ENCODE measurements at regions not wholly inside any gene's neighbourhood (a gene's known extent, or its start where the extent isn't known, plus 50 kb on each side); places are given as distances from the start of the nearest gene placed in this dataset.

DNA sequence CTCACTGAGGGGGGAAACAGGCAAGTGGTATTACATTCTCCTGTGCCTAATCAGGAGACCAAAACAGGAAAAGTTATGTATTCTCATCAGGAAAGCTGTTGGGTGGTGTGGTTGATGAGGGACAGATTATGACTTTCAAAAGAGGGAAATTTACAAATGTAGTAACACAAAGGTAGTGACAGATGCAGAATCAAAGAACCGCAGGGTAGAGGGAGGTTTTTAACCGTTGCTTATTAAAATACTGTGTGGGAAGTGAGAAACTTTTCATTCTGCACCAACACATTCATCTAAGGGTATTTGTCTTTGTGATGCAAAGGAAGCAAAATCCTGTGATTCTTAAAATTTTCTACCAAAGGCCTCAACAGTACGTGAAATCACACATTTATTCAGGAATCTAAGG is 288.2 kb upstream of the MAN1A1 start:
- WGBS (ENCODE audit: insufficient coverage): no CpG with 5 or more reads among the region's 3 CpGs
- Histone ChIP-seq H3K27ac (ENCODE audit: low read depth in 1 of 2, low read length in 2 of 2) (no peak overlapping the region), H3K9me3 (replicated peaks in 1 of 2; ENCODE audit: control insufficient read depth in 1 of 2, insufficient read depth in 1 of 2, low read length in 2 of 2) (no peaks in the 10 kb centered on the region), H3K4me2 (replicated peaks; ENCODE audit: extremely low read depth, low read length, poor library complexity, severe bottlenecking) (no peak overlapping the region), H3K4me1 (ENCODE audit: control insufficient read depth in 1 of 2, insufficient read depth in 2 of 2, low read length in 2 of 2) (no peaks in the 10 kb centered on the region), H3K9ac (ENCODE audit: insufficient read depth, low read length, poor library complexity, severe bottlenecking) (no peak overlapping the region), H3K4me3 (replicated peaks in 1 of 3; ENCODE audit: low read depth in 2 of 3, low read length in 3 of 3) (no peak overlapping the region), H3K79me2 (ENCODE audit: insufficient read depth, low read length) (no peaks in the 10 kb centered on the region), H2AFZ (ENCODE audit: insufficient read depth, low read depth, low read length, poor library complexity, severe bottlenecking) (peak overlapping the region; percentile 33), H4K20me1 (ENCODE audit: insufficient read depth, low read length) (no peaks in the 10 kb centered on the region), H3K36me3 (replicated peaks in 1 of 2; ENCODE audit: control insufficient read depth in 1 of 2, insufficient read depth in 2 of 2, low read length in 2 of 2) (no peaks in the 10 kb centered on the region), H3K27me3 (ENCODE audit: control insufficient read depth in 2 of 2, insufficient read depth in 2 of 2, low read length in 2 of 2) (no peaks in the 10 kb centered on the region)
- TF ChIP-seq, protein P1, sequence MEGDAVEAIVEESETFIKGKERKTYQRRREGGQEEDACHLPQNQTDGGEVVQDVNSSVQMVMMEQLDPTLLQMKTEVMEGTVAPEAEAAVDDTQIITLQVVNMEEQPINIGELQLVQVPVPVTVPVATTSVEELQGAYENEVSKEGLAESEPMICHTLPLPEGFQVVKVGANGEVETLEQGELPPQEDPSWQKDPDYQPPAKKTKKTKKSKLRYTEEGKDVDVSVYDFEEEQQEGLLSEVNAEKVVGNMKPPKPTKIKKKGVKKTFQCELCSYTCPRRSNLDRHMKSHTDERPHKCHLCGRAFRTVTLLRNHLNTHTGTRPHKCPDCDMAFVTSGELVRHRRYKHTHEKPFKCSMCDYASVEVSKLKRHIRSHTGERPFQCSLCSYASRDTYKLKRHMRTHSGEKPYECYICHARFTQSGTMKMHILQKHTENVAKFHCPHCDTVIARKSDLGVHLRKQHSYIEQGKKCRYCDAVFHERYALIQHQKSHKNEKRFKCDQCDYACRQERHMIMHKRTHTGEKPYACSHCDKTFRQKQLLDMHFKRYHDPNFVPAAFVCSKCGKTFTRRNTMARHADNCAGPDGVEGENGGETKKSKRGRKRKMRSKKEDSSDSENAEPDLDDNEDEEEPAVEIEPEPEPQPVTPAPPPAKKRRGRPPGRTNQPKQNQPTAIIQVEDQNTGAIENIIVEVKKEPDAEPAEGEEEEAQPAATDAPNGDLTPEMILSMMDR (IDR thresholded peaks at IDR 0.05): no peak
- intact Hi-C loops (cut with micrococcal nuclease): no loop called here
- peaks cover 0 to 12% (median 6%) of the 10 kb centered on the region in 7 donors for H3K9me3 Mint-ChIP-seq
- DNase-seq: no peak
- H3K27ac Mint-ChIP-seq: no peak overlapping the region
- H3K36me3 Mint-ChIP-seq: no peaks in the 10 kb centered on the region
- no peak overlapping the region for H3K4me3 Mint-ChIP-seq
- H3K27me3 Mint-ChIP-seq (ENCODE audit: low read depth in 3 of 3): peaks cover 0 to 1% (median 0%) of the 10 kb centered on the region in 3 donors
- peaks cover 9% of the 10 kb centered on the region for H3K4me1 Mint-ChIP-seq

DNA sequence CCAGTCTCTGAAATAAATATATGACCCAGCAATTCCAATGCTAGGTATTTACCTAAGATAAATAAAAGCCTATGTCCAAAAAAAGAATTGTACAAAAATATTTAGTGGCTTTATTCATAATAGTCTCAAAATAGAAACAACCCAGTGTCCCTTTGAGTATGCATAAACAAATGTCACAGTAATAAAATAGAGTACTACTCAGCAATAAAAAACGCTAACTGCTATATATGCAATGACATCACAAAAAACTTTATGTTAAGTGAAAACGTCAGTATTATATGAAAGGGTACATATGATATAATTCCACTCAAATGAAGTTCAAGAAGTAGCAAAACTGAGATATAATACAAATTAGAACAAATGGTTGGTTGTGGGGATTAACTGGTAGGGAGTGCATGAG is 286.5 kb upstream of the MAN1A1 start:
- intact Hi-C loops (cut with micrococcal nuclease): no loop called here
- Histone ChIP-seq H3K79me2 (ENCODE audit: insufficient read depth, low read length) (no peaks in the 10 kb centered on the region), H2AFZ (ENCODE audit: insufficient read depth, low read depth, low read length, poor library complexity, severe bottlenecking) (no peak overlapping the region), H3K4me1 (ENCODE audit: control insufficient read depth in 1 of 2, insufficient read depth in 2 of 2, low read length in 2 of 2) (no peaks in the 10 kb centered on the region), H3K27me3 (ENCODE audit: control insufficient read depth in 2 of 2, insufficient read depth in 2 of 2, low read length in 2 of 2) (no peaks in the 10 kb centered on the region), H3K27ac (ENCODE audit: low read depth in 1 of 2, low read length in 2 of 2) (no peak overlapping the region), H4K20me1 (ENCODE audit: insufficient read depth, low read length) (no peaks in the 10 kb centered on the region), H3K4me3 (replicated peaks in 1 of 3; ENCODE audit: low read depth in 2 of 3, low read length in 3 of 3) (no peak overlapping the region), H3K9ac (ENCODE audit: insufficient read depth, low read length, poor library complexity, severe bottlenecking) (no peak overlapping the region), H3K4me2 (replicated peaks; ENCODE audit: extremely low read depth, low read length, poor library complexity, severe bottlenecking) (no peak overlapping the region), H3K9me3 (replicated peaks in 1 of 2; ENCODE audit: control insufficient read depth in 1 of 2, insufficient read depth in 1 of 2, low read length in 2 of 2) (no peaks in the 10 kb centered on the region), H3K36me3 (replicated peaks in 1 of 2; ENCODE audit: control insufficient read depth in 1 of 2, insufficient read depth in 2 of 2, low read length in 2 of 2) (no peaks in the 10 kb centered on the region)
- Mint-ChIP-seq H3K9me3 (peaks cover 0 to 14% (median 10%) of the 10 kb centered on the region in 7 donors), H3K27ac (no peak overlapping the region), H3K4me1 (peaks cover 9% of the 10 kb centered on the region), H3K36me3 (no peaks in the 10 kb centered on the region), H3K4me3 (no peak overlapping the region), H3K27me3 (ENCODE audit: low read depth in 3 of 3) (no peaks in the 10 kb centered on the region)
- no peak for DNase-seq
- no CpG with 5 or more reads among the region's 2 CpGs for WGBS (ENCODE audit: insufficient coverage)
- TF ChIP-seq, protein P1 (IDR thresholded peaks at IDR 0.05): no peak
